MV-4-11 (cell line): ENCODE measurements at regions not wholly inside any gene's neighbourhood (a gene's known extent, or its start where the extent isn't known, plus 50 kb on each side); places are given as distances from the start of the nearest gene placed in this dataset.
"Not testable (repeated sequence)": the region's sequence is repeated elsewhere in the genome, so short reads cannot be mapped to it uniquely, and the experiment has no call there.

ENCODE experiments used
- DNase-seq: peaks from one replicate; lab custom pipeline; 2025; lab: John Stamatoyannopoulos, UW

- DNase-seq = no peak
These were observed 427.0 kb upstream of the VSTM2A start for GRCh38 chr7:54115028-54115763.

- DNase-seq = no peak
These were observed 425.2 kb upstream of the VSTM2A start for GRCh38 chr7:54116956-54117355.

GRCh38 chr7:54129035-54129434 lies 413.1 kb upstream of the VSTM2A start:
- DNase-seq = no peak

GRCh38 chr7:54141576-54141975 lies 400.6 kb upstream of the VSTM2A start:
- DNase-seq = no peak

GRCh38 chr7:54145716-54146115 lies 396.5 kb upstream of the VSTM2A start:
- DNase-seq = no peak

- no peak for DNase-seq
These were observed 388.7 kb upstream of the VSTM2A start for GRCh38 chr7:54153462-54153861.

- no peak for DNase-seq
These were observed 383.1 kb upstream of the VSTM2A start for GRCh38 chr7:54159088-54159487.

GRCh38 chr7:54161621-54162020 lies 380.6 kb upstream of the VSTM2A start:
- peak; percentile 2 for DNase-seq

GRCh38 chr7:54166419-54166818 lies 375.8 kb upstream of the VSTM2A start:
- peak; percentile 65 for DNase-seq

- DNase-seq = no peak
These were observed 362.7 kb upstream of the VSTM2A start for GRCh38 chr7:54179321-54180029.

- DNase-seq = no peak
These were observed 361.4 kb upstream of the VSTM2A start for GRCh38 chr7:54180796-54181195.

- DNase-seq = no peak
These were observed 359.1 kb upstream of the VSTM2A start for GRCh38 chr7:54183055-54183454.

- DNase-seq = no peak
These were observed 355.8 kb upstream of the VSTM2A start for GRCh38 chr7:54186336-54186735.

GRCh38 chr7:54187886-54188685 lies 354.1 kb upstream of the VSTM2A start:
- no peak for DNase-seq

GRCh38 chr7:54188843-54189242 lies 353.3 kb upstream of the VSTM2A start:
- DNase-seq = no peak

GRCh38 chr7:54189330-54189729 lies 352.8 kb upstream of the VSTM2A start:
- DNase-seq = no peak

- DNase-seq = no peak
These were observed 340.7 kb upstream of the VSTM2A start for GRCh38 chr7:54201501-54201900.

GRCh38 chr7:54215424-54215823 lies 326.8 kb upstream of the VSTM2A start:
- DNase-seq = no peak

- not testable (repeated sequence) for DNase-seq
These were observed 316.1 kb upstream of the VSTM2A start for GRCh38 chr7:54226030-54226429.

- no peak for DNase-seq
These were observed 299.4 kb upstream of the VSTM2A start for GRCh38 chr7:54242776-54243175.

- no peak for DNase-seq
These were observed 297.2 kb upstream of the VSTM2A start for GRCh38 chr7:54245020-54245419.

- DNase-seq = no peak
These were observed 292.5 kb upstream of the VSTM2A start for GRCh38 chr7:54249686-54250085.
